GM23338 (cell line): ENCODE measurements at regions not wholly inside any gene's neighbourhood (a gene's known extent, or its start where the extent isn't known, plus 50 kb on each side); places are given as distances from the start of the nearest gene placed in this dataset.

Experiments
- ATAC-seq: fragments of 200-7000 bp; cut with Tn5 transposase; 3 replicates; pipeline ENCODE4 v1.9.1; 2020
- DNase-seq: peaks from one replicate; pipeline ENCODE4 v3.0.0-alpha.2; 2015; ENCODE audit warnings: low spot score
- H2AFZ ChIP-seq: fragments of 200-600 bp; sonication (generic); 2 replicates; pipeline ENCODE4 v1.8.0; 2016; ENCODE audit warnings: antibody characterized with exemption, mild to moderate bottlenecking, moderate library complexity
- H3F3A ChIP-seq: fragments of 200-600 bp; sonication (generic); replicated peaks from 2 replicates; pipeline ENCODE4 v1.8.0; 2017; ENCODE audit warnings: antibody characterized with exemption, mixed run types, low read depth
- H3K27ac ChIP-seq: fragments of 200-600 bp; sonication (generic); 2 replicates; pipeline ENCODE4 v1.6.1; 2016; ENCODE audit warnings: low read depth
- H3K27me3 ChIP-seq: fragments of 200-600 bp; sonication (generic); 2 replicates; pipeline ENCODE4 v1.8.0; 2016; ENCODE audit warnings: mild to moderate bottlenecking, mixed run types, moderate library complexity; ENCODE audit not compliant: insufficient read depth
- H3K36me3 ChIP-seq: fragments of 200-600 bp; sonication (generic); 2 replicates; pipeline ENCODE4 v1.8.0; 2016; ENCODE audit warnings: mild to moderate bottlenecking; ENCODE audit not compliant: insufficient read depth
- H3K4me1 ChIP-seq: fragments of 200-600 bp; sonication (generic); 2 replicates; pipeline ENCODE4 v1.8.0; 2016; ENCODE audit warnings: mild to moderate bottlenecking, moderate library complexity; ENCODE audit not compliant: insufficient read depth
- H3K4me2 ChIP-seq: fragments of 200-600 bp; sonication (generic); 2 replicates; pipeline ENCODE4 v1.7.1; 2017; ENCODE audit warnings: mixed run types
- H3K4me3 ChIP-seq: fragments of 200-600 bp; sonication (generic); 2 replicates; pipeline ENCODE4 v1.6.1; 2016; ENCODE audit warnings: mixed run types
- H3K79me2 ChIP-seq: fragments of 200-600 bp; sonication (generic); replicated peaks from 2 replicates; pipeline ENCODE4 v1.8.0; 2017; ENCODE audit warnings: mild to moderate bottlenecking; ENCODE audit not compliant: insufficient read depth
- H3K9me2 ChIP-seq: fragments of 200-600 bp; sonication (generic); 2 replicates; pipeline ENCODE4 v1.8.0; 2017; ENCODE audit not compliant: insufficient read depth
- H4K20me1 ChIP-seq: fragments of 200-600 bp; sonication (generic); replicated peaks from 2 replicates; pipeline ENCODE4 v1.8.0; 2017; ENCODE audit warnings: mild to moderate bottlenecking; ENCODE audit not compliant: insufficient read depth
- H3K27ac Mint-ChIP-seq: 2 replicates; pipeline ENCODE4 v1.8.0; 2020; ENCODE audit warnings: inconsistent platforms, mild to moderate bottlenecking, moderate library complexity, mixed read lengths
- H3K27me3 Mint-ChIP-seq: 3 replicates; pipeline ENCODE4 v1.8.0; 2022; ENCODE audit warnings: low read depth, mild to moderate bottlenecking, moderate library complexity, mixed read lengths, inconsistent platforms; ENCODE audit not compliant: insufficient read depth, poor library complexity
- H3K36me3 Mint-ChIP-seq: 3 replicates; pipeline ENCODE4 v1.8.0; 2021; ENCODE audit warnings: low read depth, mild to moderate bottlenecking, inconsistent platforms, moderate library complexity, mixed read lengths
- H3K4me1 Mint-ChIP-seq: 3 replicates; pipeline ENCODE4 v1.8.0; 2020; ENCODE audit warnings: mild to moderate bottlenecking, inconsistent platforms, mixed read lengths
- H3K4me3 Mint-ChIP-seq: 3 replicates; pipeline ENCODE4 v1.8.0; 2021; ENCODE audit warnings: moderate library complexity, mild to moderate bottlenecking, inconsistent platforms, mixed read lengths
- H3K9me3 Mint-ChIP-seq: 3 replicates; pipeline ENCODE4 v1.8.0; 2020; ENCODE audit warnings: moderate library complexity, mild to moderate bottlenecking, inconsistent platforms, mixed read lengths
- EZH2 ChIP-seq: fragments of 200-600 bp; sonication (generic); IDR thresholded peaks from one replicate; pipeline ENCODE4 v1.8.0; 2017; ENCODE audit warnings: antibody characterized with exemption, mild to moderate bottlenecking, low read depth; ENCODE audit not compliant: unreplicated experiment
- JUNB ChIP-seq: IDR thresholded peaks from one replicate; pipeline ENCODE4 v1.6.1; 2016; ENCODE audit warnings: antibody characterized with exemption; ENCODE audit not compliant: unreplicated experiment
- POLR2AphosphoS5 ChIP-seq: IDR thresholded peaks from 2 replicates; pipeline ENCODE4 v1.6.1; 2016; ENCODE audit warnings: antibody characterized with exemption, low read depth
- ZNF331 ChIP-seq: fragments of 250-450 bp; sonication (Bioruptor Pico); IDR thresholded peaks from 2 replicates; pipeline ENCODE4 v1.5.0; 2020; ENCODE audit warnings: low read depth, mild to moderate bottlenecking, moderate library complexity
- ZNF462 ChIP-seq: fragments of 250-450 bp; sonication (Bioruptor Pico); IDR thresholded peaks from 2 replicates; pipeline ENCODE4 v1.5.0; 2020; ENCODE audit warnings: mild to moderate bottlenecking, moderate library complexity
- TF ChIP-seq, protein P1 (sequence below), 2 experiments: fragments of 200-600 bp in 1 of 2; sonication (generic) in 1 of 2; conservative IDR thresholded peaks; 2 replicates each; pipeline versions ENCODE4 v1.5.1 to v1.6.1; 2016 to 2017; ENCODE audit warnings: antibody characterized with exemption in 2 of 2, low read depth in 2 of 2, mild to moderate bottlenecking in 2 of 2, moderate library complexity in 1 of 2
- TF ChIP-seq, protein P2 (sequence below): IDR thresholded peaks from one replicate; pipeline ENCODE4 v1.6.1; 2018; ENCODE audit warnings: antibody characterized with exemption; ENCODE audit not compliant: unreplicated experiment

- TF ChIP-seq, protein P1, sequence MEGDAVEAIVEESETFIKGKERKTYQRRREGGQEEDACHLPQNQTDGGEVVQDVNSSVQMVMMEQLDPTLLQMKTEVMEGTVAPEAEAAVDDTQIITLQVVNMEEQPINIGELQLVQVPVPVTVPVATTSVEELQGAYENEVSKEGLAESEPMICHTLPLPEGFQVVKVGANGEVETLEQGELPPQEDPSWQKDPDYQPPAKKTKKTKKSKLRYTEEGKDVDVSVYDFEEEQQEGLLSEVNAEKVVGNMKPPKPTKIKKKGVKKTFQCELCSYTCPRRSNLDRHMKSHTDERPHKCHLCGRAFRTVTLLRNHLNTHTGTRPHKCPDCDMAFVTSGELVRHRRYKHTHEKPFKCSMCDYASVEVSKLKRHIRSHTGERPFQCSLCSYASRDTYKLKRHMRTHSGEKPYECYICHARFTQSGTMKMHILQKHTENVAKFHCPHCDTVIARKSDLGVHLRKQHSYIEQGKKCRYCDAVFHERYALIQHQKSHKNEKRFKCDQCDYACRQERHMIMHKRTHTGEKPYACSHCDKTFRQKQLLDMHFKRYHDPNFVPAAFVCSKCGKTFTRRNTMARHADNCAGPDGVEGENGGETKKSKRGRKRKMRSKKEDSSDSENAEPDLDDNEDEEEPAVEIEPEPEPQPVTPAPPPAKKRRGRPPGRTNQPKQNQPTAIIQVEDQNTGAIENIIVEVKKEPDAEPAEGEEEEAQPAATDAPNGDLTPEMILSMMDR (conservative IDR thresholded peaks at IDR 0.05; ENCODE audit: low read depth in 2 of 2), result no peak
Observed at GRCh38 chr2:177068967-177069366, 143.6 kb upstream of the HNRNPA3 start (continued).

DNA sequence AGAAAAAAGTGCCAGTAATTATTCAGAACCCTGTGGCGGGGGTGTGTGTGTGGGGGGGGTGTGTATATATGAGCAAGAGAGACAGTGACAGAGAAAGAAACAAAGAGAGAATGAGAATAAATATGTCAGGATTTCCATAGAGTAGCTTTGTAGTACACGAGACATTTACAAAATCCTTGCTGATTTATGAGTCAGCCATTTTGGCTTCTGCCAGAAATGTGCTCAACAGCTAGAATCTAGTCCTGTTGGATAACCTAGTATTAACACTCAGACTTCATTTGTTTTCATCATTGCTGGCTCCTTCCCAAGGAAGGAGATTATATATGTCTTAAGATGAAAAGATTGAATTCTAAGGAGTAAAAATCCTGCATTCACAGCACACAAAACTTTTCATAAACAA is 140.5 kb upstream of the HNRNPA3 start:
- no peak overlapping the region for H3K27ac ChIP-seq
- no peak overlapping the region for H3K4me3 ChIP-seq
- H2AFZ ChIP-seq, result no peak overlapping the region
- Mint-ChIP-seq H3K4me3 (no peak overlapping the region), H3K27me3 (no peaks in the 10 kb centered on the region), H3K27ac (no peak overlapping the region), H3K36me3 (no peaks in the 10 kb centered on the region), H3K9me3 (no peaks in the 10 kb centered on the region), H3K4me1 (peaks cover 9% of the 10 kb centered on the region)
- H3K4me1 ChIP-seq, result peaks cover 5% of the 10 kb centered on the region; the same call in 1 of the 2 replicates
- ATAC-seq, result no peak
- no peaks in the 10 kb centered on the region for H4K20me1 ChIP-seq
- no peak overlapping the region for H3K4me2 ChIP-seq
- TF ChIP-seq, protein P2, sequence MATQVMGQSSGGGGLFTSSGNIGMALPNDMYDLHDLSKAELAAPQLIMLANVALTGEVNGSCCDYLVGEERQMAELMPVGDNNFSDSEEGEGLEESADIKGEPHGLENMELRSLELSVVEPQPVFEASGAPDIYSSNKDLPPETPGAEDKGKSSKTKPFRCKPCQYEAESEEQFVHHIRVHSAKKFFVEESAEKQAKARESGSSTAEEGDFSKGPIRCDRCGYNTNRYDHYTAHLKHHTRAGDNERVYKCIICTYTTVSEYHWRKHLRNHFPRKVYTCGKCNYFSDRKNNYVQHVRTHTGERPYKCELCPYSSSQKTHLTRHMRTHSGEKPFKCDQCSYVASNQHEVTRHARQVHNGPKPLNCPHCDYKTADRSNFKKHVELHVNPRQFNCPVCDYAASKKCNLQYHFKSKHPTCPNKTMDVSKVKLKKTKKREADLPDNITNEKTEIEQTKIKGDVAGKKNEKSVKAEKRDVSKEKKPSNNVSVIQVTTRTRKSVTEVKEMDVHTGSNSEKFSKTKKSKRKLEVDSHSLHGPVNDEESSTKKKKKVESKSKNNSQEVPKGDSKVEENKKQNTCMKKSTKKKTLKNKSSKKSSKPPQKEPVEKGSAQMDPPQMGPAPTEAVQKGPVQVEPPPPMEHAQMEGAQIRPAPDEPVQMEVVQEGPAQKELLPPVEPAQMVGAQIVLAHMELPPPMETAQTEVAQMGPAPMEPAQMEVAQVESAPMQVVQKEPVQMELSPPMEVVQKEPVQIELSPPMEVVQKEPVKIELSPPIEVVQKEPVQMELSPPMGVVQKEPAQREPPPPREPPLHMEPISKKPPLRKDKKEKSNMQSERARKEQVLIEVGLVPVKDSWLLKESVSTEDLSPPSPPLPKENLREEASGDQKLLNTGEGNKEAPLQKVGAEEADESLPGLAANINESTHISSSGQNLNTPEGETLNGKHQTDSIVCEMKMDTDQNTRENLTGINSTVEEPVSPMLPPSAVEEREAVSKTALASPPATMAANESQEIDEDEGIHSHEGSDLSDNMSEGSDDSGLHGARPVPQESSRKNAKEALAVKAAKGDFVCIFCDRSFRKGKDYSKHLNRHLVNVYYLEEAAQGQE, result no peak
- TF ChIP-seq, protein P1 (conservative IDR thresholded peaks at IDR 0.05; ENCODE audit: low read depth in 2 of 2), result no peak
- no peak for TF ChIP-seq EZH2
- no peak for TF ChIP-seq ZNF331 (CRISPR knock-in tag)
- TF ChIP-seq POLR2AphosphoS5, result no peak
- TF ChIP-seq ZNF462 (CRISPR knock-in tag), result no peak
- no peak for TF ChIP-seq JUNB
- H3K36me3 ChIP-seq, result no peaks in the 10 kb centered on the region
- peaks cover 4% of the 10 kb centered on the region; the same call in 1 of the 2 replicates for H3K9me2 ChIP-seq
- no peaks in the 10 kb centered on the region for H3K27me3 ChIP-seq
- H3K79me2 ChIP-seq, result no peaks in the 10 kb centered on the region
- no peaks in the 10 kb centered on the region for H3F3A ChIP-seq
- DNase-seq, result no peak
